NCI-H2107 (cell line): ENCODE measurements at regions not wholly inside any gene's neighbourhood (a gene's known extent, or its start where the extent isn't known, plus 50 kb on each side); places are given as distances from the start of the nearest gene placed in this dataset.

ENCODE experiments used
- DNase-seq: peaks from one replicate; lab custom pipeline; 2025; lab: John Stamatoyannopoulos, UW

GRCh38 chr2:217655651-217656050 is 347.1 kb downstream of the TNS1 start:
- no peak for DNase-seq

- DNase-seq, result no peak
These were observed 348.6 kb downstream of the TNS1 start for GRCh38 chr2:217654168-217654567.

- no peak for DNase-seq
These were observed 349.8 kb downstream of the TNS1 start for GRCh38 chr2:217652761-217653639.

GRCh38 chr2:217650716-217651360 is 352.0 kb downstream of the TNS1 start:
- peak; percentile 1 for DNase-seq

GRCh38 chr2:217650229-217650628 is 352.6 kb downstream of the TNS1 start:
- DNase-seq, result no peak

- no peak for DNase-seq
These were observed 354.9 kb downstream of the TNS1 start for GRCh38 chr2:217647925-217648324.

- no peak for DNase-seq
These were observed 355.6 kb downstream of the TNS1 start for GRCh38 chr2:217647226-217647625.

- DNase-seq, result no peak
These were observed 356.9 kb downstream of the TNS1 start for GRCh38 chr2:217645896-217646295.

- no peak for DNase-seq
These were observed 358.9 kb downstream of the TNS1 start for GRCh38 chr2:217643789-217644301.

GRCh38 chr2:217642944-217643343 is 359.9 kb downstream of the TNS1 start:
- no peak for DNase-seq

- no peak for DNase-seq
These were observed 360.8 kb downstream of the TNS1 start for GRCh38 chr2:217641960-217642359.

- no peak for DNase-seq
These were observed 363.3 kb downstream of the TNS1 start for GRCh38 chr2:217639481-217639880.

GRCh38 chr2:217638533-217638932 is 364.3 kb downstream of the TNS1 start:
- DNase-seq, result no peak

- no peak for DNase-seq
These were observed 364.8 kb downstream of the TNS1 start for GRCh38 chr2:217638031-217638430.

GRCh38 chr2:217636991-217637561 is 365.7 kb downstream of the TNS1 start:
- DNase-seq, result no peak

GRCh38 chr2:217636578-217636977 is 366.2 kb downstream of the TNS1 start:
- DNase-seq, result no peak

- no peak for DNase-seq
These were observed 367.9 kb downstream of the TNS1 start for GRCh38 chr2:217634871-217635270.

- DNase-seq, result no peak
These were observed 370.8 kb downstream of the TNS1 start for GRCh38 chr2:217632043-217632442.

GRCh38 chr2:217631115-217631514 is 371.7 kb downstream of the TNS1 start:
- no peak for DNase-seq

GRCh38 chr2:217629347-217629746 is 373.4 kb downstream of the TNS1 start:
- no peak for DNase-seq

- DNase-seq, result no peak
These were observed 374.7 kb downstream of the TNS1 start for GRCh38 chr2:217628061-217628460.

- no peak for DNase-seq
These were observed 375.9 kb downstream of the TNS1 start for GRCh38 chr2:217626926-217627325.
